Stimulated activated CD8-positive, alpha-beta memory T cell treated with anti-CD3 and anti-CD28 coated beads, Interleukin-4, amount 100 ng/mL, for 24 hours (primary cell): ENCODE measurements at regions not wholly inside any gene's neighbourhood (a gene's known extent, or its start where the extent isn't known, plus 50 kb on each side); places are given as distances from the start of the nearest gene placed in this dataset.
"Not testable (repeated sequence)": the region's sequence is repeated elsewhere in the genome, so short reads cannot be mapped to it uniquely, and the experiment has no call there.

Experiments
- DNase-seq: peaks from one replicate; pipeline ENCODE4 v3.0.0-alpha.2; 2020; ENCODE audit warnings: low read depth

DNA sequence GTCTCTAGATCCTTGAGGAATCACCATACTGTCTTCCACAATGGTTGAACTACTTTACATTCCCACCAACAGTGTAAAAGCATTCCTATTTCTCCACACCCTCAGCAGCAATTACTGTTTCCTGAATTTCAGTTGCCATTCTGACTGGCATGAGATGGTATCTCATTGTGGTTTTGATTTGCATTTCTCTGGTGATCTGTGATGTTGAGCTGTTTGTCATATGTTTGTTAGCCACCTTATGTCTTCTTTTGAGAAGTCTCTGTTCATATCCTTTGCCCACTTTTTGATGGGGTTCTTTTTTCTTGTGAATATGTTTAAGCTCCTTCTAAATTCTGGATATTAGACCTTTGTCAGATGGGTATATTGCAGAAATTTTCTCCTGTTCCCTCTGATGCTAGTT, 356.0 kb downstream of the IGSF11 start:
- not testable (repeated sequence) for DNase-seq

DNA sequence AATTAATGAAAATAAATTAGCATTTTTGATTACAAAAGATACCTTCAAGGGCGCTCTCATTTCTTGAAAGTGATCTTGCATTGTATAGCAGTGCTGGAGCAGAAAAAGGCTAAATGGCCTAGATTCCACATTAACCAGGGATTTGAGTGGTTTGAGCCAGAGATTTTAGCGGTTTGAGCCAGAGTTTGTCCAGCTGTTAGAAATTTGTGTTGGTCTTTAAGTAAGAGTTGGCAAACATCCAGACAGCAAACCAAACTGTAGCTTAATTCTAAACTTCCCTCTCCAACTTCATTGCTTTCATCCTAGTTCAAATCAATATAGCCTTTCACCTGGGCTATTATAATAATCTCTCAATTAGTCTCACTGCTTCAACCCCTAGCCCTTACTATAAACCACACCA, 351.7 kb downstream of the IGSF11 start:
- DNase-seq: no peak

DNA sequence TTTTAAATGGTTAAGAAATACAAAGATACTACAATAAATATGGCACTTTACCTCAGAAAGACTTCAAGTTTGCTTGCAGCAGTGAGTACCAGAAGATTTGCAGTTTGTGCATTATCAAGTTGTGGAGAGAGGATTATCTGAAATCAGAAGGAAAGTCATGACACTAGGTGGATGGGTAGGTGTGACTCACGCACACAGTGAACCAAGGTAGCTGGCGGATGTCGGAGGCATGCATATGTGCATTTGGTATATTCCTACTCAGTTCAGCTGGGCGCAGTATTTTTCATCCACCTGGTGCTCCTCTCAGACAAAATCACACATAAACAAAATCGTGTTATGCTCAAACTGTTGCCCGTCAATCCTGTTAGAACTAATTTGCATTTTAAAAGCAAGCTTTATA, 351.0 kb downstream of the IGSF11 start:
- DNase-seq: no peak

DNA sequence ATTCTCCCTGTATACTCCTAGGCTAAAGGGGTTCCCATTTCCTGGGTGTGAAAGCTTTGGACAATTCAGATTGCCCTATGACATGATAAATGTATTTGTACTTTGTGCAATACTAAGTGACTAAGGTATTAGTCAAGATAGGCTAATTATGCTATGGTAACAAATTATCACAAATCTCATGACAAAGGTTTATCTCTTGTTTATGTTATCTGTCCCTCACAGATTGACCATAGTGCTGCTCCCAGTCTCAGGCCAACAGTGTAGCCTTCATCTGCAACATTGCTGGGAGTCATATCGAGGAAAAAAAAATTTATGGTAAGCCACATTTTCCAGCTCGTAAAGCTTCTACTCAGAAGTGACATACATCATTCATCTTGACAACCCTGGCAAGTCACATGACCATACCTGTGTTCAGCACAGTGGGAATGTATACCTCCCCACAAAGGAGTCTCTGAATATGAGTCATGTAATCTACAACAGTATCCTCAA, 346.2 kb downstream of the IGSF11 start:
- DNase-seq: no peak

DNA sequence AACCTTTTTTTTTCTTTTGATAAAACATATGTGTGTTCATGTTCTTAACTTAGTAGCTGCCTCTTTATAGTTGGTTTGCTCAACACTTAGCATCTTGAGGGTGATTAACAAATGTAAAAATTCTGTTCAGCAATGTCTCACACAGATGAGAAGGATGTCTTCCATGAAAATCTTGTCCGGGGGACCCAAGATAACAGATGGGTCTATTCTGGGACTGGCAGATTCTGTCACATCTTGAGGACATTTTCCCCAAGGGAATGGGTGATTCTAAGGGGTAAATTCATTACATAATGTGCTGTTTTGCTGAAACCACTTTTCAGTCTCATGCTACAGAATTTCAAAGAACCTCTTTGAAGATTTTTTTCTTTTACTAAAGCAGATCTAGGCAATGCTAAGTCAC, 342.2 kb downstream of the IGSF11 start:
- no peak for DNase-seq

DNA sequence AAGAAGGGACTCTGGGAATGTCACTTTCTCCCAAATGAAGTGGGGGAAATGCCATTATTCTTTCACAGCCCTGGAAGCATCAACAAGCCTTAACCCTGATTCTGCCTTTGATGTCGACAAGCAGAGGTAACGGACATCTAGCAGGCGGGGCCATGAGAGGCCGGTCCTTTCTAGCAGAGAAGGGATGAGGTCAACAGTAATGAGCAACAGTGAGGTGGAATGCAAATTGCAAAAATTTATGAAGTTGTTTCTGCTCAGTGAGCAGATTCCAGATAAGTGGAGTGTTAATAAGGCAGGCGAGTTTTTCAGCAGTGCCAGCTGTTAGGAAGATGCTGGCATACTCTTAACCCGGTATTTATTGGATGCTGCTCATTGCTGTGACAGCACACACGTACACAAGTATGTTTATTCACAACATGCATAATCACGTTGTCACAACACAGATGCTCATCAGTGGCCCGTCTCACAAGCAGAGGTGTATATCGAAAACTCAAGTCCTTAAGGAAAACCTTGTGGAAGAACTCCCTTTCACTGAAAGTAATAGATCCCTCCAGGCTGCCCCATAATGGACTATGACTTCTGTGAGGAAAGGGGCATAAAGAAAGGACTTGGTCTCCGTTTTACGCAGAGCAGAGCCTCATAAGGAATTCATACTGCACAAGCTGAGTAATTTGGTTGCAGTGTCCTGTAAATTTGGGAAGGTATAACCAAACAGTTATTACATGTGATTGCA, 329.0 kb downstream of the IGSF11 start:
- no peak for DNase-seq

DNA sequence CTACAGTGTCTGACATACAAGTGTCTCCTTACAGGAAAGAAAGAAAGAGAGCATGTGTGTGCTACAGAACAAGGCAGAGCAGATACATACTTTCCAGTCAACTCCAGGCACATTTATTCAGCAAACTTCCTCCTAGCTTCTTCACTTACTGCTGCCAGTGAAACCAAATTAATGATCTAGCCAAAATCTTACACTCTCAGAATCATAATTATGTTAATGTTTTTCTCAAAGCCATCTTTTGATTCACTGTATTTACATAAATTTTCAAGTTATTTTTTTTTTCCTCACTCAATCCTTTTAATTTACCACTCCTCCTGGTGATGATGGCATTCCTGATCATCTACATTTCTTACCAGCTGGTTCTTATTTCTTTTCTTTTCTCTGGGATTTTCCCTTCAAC, 326.7 kb downstream of the IGSF11 start:
- no peak for DNase-seq

DNA sequence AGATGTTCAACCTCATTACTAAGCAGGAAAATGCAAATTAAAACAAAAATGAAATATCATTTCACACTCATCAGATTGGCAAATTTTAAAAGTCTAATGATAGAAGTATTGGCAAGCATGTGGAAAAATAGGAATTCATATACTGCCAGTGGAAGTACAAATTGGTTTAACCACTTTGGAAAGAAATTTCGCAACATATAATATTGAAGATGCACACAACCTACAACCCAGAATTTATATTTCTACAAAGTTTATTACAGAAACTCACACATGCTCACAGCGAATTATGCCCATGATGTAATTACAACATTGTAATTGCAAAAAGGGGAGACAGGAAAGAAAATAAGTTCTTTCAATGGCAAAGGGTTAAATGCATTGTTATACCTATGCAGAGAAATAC, 324.1 kb downstream of the IGSF11 start:
- no peak for DNase-seq

DNA sequence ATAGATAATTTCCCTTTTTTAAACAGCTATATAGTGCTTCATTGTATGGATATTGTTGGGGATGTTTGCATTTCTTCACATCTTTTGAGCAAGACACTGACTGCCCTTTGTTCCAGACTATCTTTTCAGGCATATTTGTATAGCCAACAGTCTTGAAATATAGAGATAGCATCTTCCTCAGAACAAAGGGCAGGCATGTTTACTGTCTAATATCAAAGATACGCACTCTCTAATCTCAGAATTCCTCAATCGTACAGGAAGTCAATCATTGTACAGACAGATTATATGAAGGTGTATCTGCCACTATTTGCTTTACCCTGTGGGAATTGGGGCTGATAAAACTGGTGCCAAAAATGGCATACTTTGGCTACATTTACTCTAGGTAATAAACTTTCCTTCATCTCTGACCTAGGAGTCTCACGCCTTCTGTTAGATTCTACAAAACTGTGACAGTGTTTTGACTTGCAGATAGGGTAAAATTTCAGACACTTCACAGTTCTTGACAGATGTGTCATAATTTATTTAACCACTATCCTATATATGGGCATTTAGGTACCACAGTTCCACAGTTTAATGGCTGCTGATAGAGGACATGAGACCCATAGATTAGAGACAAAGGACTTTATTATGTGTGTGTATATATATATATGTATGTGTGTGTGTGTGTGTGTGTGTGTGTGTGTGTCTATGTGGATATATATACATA, 321.0 kb downstream of the IGSF11 start:
- no peak for DNase-seq

DNA sequence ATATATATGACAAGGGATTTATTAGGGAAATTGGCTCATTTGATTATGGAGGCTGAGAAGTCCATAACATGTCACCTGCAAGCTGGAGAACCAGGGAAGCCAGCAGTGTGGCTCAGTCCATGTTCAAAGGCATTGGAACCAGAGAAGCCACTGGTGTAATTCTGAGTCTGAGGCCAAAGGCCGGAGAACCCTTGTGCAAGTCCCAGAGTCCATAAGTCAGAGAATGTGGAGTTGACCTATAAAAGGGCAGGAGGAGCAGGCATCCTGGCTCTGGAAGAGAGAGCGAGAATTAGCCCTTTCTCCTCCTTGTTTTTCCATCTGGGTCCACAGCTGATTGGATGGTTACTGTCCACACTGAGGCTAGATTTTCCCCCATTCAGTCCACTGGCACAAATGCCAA, 319.8 kb downstream of the IGSF11 start:
- DNase-seq: no peak

DNA sequence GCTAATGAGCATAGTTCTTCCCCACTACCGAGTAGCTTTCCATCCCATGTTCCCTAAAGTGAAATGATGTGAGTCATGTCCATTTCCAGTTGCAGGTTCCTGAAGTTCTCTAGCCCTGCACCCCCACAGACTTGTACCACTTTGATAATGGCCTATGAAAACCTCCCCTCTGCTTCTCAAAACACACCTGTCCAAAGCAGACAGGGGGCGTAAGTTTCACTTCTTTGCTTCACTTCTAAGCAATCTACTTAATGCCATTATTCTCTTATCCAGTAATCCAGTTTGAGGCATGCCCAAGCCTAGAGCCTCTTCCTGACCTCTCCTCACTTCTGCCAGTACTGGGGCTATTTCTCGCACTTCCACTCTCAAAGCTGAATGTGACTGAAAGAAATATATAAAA, 305.1 kb downstream of the IGSF11 start:
- no peak for DNase-seq

DNA sequence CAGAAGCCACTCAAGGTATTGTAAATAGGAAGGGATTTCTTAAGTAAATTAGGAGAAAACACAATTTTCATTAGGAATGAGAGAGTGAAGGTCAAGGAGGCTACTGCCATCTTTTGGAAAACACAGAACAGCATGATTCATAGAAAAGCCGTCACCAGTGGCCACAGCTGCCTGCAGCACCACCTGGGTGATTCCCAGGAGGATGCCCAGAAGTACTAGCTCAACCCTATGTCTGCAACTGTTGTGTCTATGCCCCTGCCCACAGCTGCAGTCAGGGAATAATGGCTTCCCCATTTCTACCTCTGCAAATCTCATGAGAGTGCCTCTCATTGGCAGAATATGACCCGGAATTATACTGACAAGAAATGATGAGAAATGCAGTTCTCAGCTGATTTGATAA, 300.0 kb downstream of the IGSF11 start:
- no peak for DNase-seq

DNA sequence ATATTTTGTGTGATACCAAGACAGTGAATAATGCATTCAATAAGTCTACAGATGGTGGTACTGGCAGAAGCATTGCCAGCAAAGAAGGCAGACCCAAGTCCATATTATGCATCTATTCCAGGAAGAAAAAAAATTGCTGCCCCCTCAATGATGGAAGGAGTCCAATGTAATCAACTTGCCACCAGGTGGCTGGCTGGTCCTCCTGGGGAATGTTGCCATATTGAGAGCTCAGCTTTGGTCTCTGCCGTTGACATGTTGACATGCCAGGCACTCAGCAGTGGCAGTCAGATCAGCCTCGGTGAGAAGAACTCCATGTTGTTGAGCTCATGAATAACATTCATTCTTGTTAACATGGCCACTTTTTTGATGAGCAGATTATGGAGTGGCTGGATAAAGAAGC, 298.5 kb downstream of the IGSF11 start:
- no peak for DNase-seq

DNA sequence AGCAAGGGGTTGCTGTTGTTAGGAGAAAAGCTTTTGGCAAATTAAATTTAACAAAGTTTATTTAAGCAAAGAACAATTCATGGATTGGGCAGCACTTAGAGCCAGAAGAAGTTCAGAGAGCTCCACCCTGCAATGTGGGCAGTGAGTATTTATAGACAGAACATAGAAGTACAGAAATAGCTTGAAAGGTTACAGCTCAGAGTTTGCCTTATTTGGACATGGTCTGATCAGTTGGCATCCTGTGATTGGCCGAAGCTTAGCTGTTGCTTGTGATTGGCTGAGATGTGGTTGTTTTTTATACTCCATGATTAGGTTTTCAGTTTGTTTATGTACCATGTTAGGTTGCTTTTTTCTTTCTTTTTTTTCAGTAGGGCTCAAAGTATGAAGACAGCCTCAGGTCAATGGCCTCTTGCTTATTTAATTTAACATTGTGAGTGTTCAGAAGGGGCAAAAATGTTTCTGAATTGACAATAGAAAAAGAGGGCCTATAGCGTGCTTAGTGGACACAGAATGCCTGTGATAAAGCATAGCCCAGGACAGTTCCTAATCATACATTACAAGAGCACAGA, 293.8 kb downstream of the IGSF11 start:
- DNase-seq: no peak

DNA sequence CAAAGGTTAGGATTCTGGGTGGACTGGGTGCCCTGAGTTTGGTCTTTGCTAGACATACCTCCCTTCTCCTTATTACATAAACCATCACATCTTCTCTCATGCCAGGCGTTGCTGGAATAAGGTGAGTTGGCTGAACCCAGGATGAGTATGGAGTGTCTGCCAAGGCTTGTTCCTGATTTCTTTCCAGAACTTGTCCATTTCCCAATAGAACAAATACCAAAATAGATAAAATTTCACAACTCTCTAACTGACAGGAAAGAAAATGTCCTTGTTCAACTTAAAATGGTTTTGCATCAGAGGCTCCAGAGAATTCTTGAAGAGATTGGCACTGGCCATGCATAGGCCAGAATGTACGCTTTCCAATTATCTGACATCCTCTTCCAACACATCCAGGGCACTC, 291.9 kb downstream of the IGSF11 start:
- DNase-seq: no peak

DNA sequence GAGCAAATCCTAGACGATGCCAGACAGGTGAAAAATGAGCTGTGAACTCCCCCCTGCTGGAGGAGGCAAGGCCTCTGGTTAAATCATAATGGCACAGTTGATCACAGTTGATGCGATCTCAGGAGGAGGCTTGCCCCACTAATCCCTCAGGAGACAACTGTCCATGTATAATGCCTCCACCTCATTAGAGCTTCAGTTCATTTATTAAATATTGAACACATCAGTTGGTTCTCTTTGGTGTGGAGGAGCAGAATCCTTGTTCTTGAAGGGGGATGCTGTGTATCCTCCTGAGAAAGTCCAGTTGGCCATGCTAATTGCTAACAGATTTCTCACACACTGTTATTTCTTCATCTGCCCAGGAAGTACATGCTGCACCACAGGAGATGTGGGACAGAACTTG, 290.5 kb downstream of the IGSF11 start:
- no peak for DNase-seq

DNA sequence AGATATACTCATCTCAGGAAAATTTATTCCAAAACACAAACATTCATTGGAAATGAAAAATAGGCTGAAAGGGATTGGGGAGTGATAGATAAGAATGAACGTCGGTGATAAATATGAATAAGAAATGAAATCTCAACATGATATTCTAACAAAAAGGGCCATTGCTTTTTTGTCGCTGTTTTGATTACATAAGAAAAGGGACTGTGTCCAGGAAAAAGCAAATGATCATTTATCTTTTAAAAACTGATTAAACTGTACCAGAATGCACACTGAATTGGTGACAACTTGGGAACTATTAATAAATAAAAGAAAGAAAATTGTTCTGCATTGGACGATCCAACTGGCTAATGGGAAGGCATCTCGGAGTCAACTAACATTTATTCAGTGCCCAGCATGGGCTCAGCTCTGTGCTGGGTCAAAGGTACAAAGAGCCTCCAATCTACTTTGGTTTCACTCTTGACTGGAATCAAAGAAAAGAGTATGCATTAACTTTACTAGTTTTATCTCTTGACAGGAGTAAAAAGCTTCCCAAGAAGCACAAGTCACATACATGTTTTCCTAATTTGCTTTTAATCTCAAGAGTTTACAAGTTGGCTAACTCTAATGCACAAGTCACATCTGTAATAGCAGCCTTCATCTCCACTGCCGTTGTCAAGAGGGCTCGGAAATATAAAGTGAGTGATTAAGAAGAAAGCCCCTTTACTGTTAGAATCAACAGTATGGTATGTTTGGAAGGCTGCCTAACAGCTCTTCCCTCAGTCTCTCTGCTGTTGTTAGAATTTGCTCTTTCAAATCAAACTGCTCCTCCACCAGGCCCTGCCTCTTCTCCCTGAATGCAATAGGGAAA, 280.0 kb downstream of the IGSF11 start:
- DNase-seq: no peak

DNA sequence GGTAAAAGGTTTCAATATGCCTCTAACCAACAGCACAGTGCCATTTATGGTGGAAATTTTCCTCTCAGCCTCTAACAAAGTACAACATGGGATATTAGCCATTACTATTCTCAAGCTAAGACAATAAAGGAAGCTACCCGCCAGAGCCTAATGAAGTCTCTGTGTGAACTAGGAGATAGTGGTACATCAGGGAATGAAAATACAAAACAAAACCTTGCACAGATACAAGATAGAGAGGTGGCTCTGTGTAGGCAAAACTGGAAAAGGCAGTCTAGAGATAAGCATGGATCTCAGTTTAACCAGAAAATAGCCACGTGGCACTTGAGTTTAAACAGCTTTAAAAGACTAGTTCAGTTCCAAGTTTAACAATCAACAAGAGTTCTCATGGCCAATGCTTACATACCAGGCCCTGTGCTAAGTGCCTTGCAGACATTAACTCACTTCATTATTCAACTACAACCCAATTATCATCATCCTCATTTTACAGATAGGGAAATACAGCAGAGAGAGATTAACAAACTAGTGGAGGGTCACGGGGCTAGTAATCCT, 279.3 kb downstream of the IGSF11 start:
- no peak for DNase-seq

DNA sequence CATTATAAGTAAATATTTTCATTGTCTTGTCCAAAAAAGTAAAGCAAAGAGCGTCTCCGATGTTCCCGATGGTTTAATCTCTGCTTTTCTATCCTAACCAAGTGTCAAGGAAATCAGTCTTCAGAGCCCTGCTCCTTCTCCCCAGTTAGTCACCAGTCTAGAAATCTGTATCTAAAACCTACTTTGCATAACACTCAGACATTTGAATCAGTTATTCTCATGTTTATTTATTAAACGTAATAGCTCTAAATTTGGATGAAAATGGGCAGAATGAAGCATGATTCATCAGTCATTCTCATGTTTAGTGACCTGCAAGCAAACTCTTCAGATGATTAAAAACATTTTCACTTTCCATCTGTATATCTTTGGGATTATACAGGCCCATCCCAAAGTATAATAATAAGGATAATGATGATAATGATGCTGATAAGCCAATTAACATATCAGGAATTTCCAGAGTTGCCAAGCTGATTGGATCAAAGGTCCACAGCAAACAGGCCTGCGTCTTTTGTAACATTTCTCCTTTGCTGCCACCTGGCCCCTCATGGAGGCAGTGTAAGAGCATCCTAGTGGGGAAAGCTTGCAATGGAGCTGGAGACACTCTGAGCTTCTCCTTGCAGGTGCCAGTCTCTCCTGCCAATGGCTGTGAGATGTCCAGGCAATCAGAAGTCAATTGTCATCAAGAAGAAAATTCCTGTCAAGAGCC, 273.9 kb downstream of the IGSF11 start:
- no peak for DNase-seq

DNA sequence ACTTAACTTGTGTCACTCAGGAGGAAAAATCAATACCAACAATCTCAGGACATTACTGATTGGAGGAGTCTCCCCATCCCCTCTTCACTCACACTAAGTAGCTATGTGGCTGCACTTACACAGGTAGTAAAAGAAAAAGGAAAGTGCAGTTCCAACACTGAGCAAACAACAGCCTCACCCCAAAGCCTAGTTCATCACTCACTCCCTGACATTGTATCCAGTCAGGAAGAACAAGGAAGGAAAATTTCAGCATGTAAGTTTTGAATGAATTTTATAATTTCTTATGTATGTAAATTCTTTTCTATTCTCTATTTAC, 273.4 kb downstream of the IGSF11 start:
- no peak for DNase-seq

DNA sequence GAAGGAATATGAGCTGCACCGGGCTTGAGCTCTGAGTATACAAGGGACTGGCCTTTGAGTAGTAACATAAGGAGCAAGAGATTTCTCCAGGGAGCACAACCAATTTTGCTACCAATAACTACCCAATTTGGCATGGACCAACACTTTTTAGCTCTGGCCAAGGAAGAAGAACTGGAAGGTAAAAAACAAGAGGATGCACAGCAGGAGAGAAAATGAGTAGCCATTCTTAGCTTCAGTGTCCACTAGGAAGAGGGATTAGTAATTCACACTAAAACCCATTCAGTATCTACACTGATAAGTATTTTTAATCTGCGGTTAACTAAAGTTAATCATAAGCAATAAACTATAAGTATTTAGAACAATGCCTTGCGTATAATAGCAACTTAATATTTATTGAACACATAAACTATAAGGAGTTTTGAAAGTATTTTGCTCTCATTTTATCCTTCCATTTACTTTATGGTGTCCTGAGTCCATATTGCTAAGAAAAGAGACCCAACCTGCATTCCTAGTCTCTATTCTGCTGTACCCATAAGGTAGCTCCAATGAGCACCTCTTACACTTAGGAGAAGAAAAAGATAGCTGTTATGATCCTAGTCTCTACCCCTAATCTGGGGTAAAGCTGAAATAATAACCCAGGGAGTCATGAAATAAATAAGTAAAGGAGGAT, 268.9 kb downstream of the IGSF11 start:
- no peak for DNase-seq
